ENCODE measurements at regions not wholly inside any gene's neighbourhood (a gene's known extent, or its start where the extent isn't known, plus 50 kb on each side); places are given as distances from the start of the nearest gene placed in this dataset.

DNA sequence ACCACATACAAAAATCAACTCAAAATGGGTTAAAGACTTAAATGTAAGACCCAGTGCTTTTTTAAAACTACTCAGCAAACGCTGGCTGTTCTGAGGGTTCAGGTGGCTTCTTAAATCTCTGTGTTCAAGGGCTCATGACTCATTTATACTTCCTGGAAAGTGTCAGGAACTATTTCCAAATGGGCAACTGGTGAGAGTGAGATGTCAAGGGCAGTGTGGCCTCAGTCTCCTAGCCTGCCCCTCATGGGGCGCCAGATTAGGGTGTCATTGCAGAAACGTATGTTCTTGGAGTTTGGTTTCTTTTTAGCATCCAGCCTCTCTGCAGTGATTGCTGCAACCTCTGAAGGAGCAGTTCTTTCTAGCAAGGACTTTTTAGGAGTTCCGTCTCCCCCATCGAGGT, 485.4 kb downstream of the TNS1 start:
- DNase-seq: no peak

DNA sequence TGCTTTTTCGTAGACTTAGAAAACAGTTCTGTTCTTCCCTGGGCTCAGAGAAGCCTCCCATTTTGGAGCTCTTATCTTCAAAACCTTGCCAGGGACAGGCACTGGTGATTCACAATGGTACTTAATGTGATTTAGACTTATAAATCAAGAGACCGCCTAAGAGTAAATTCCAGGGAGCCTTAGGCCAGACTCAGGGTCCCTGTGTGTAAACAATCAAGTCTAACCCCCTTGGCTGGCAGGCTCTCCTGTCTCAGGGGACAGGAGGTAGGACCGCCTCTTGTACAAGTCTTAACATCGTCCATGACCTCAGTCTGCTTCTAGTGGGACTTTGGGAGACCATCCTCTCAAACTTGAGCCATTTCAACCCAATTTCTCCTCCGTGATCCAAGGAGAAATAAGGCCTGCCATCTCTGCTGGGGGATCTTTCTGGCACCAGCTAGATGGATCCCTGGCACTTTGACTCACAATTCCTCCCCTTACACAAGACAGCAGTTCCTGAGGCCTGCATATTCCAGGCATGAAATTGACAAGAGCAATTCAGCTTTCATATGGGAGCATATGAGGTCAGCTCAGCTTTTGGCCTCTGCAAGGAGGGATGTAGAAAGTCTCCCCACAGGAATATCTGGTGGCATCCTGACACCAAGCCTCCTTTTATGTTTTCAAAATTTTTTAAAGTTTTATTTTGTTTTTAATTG, 487.0 kb downstream of the TNS1 start:
- DNase-seq: no peak

DNA sequence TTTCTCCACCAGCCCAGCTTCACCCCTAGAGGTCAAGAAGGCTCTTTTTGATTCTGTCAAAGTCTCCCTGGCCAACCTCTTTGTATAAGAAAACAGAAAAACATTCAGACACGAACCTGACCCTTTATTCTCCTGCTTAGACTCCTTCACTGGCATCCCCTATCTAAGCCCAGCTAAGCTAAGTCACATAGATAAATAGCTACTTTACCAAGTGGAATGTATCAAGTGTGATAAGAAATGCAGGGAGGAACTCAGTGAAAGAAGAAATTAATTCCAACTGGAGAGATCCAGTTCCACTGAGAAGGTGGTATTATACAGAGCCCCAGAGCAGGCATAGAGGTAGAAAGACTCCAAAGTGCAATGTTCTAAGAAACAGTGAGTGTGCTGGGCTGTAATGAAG, 489.5 kb downstream of the TNS1 start:
- DNase-seq: no peak

DNA sequence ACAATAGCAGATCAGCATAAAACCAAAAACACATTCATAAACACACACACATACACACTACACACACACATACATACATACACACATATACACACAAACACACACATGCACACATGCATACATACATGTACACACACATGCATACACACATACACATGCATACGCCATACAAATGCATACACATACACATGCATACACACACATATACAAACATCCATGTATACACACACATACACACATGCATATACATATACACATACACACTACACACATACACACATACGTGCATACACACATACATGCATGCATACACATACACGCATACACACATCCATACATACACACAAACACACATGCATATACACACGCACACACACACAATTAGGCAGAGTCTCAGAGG, 490.1 kb downstream of the TNS1 start:
- DNase-seq: no peak

DNA sequence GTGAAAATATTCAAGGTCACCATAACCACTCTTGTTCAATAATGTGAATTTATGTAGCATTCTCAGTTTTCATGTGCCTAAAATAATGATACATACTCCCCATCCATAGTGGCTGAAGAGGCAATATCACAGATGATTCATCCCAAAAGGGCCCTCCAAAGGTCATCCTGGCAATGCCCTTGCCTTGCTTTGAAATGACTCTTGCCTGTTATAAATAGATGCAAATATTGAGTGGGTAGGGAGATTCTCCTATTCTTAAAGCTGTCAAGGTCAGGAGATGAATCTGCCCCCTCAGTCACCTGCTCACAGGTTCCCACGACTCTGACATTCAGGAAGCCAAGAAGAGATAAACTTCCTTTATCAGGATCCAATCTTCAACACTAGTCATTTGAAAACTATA, 490.5 kb downstream of the TNS1 start:
- DNase-seq: no peak

DNA sequence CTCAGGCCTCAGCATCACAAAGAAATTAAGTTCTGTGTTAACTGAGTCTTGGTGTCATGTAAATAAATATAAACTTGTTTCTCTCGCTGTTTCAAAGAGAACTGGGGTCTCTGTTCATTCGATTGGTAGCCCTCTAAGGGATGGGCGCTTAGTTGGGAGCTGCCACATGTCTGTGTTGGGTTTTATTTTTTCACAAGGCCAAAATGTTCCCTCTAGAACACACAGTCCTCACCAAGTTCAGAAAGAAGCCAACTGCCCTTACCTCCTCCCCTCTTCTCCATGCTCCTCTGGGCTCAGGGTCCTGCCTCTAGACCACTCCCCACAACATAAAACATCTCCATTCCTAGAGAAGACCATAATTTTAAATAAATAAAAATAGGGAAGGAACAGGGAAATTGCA, 490.9 kb downstream of the TNS1 start:
- no peak for DNase-seq

DNA sequence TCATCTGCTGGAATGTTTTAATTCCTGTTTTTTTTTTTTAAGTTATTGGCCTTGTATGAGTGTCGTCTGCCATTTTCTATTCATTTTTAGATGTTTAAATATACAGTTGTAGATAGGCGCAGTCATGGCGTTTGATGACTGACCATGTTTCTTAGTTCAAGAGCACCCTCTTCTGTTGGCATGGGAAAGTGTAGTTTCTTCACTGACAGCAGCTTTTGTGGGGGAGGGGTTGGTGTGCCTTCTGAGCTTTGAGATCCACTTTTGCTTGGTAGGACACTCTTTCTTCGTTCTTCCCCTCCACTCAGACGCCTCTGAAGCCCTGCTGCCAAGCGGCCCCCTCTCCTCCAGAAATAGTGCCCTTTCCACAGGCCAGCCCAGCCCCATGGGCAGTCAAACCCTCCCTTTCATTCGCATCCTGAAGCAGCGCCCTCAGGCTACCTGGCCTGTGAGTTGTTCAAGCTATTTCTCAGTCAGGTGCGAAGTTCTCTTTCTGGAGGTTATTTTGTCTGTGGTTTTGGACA, 492.0 kb downstream of the TNS1 start:
- peak; percentile 31 to 43 for DNase-seq

DNA sequence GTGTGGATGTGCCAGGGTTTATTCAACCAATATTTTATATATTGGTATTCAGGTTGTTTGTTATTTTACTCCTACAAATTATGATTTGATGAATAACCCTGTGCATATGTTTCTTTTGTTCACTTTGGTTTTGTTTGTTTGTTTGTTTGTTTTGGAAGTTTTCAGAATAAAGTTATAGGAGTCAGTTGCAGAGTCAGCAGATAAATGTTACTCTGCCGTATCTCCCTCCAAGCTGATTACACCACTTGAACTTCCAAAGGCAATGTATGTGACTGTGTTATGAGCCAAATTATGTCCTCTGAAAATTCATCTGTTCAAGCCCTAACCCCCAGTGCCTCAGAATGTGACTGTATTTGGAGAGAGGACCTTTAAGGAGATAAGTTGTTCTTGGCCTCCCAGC, 497.5 kb downstream of the TNS1 start:
- DNase-seq: no peak

DNA sequence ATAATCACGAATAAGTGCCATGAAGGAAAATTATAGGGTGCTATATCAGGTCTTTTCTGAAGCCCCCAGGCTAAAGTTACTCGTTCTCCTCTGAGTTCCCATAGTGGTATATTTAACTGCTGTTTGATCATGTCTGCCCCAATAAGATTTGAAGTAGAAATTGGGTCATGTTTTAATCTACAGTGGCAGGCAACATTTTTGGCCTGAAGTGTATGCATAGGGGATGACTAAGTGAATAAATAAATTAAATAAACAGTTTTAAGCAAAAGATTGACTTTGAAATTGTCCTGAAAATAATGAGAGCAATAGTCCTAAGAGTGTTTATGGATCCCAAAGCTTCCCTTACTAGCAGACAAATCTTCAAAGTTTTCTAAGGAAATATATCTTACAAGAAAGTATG, 500.9 kb downstream of the TNS1 start:
- no peak for DNase-seq

DNA sequence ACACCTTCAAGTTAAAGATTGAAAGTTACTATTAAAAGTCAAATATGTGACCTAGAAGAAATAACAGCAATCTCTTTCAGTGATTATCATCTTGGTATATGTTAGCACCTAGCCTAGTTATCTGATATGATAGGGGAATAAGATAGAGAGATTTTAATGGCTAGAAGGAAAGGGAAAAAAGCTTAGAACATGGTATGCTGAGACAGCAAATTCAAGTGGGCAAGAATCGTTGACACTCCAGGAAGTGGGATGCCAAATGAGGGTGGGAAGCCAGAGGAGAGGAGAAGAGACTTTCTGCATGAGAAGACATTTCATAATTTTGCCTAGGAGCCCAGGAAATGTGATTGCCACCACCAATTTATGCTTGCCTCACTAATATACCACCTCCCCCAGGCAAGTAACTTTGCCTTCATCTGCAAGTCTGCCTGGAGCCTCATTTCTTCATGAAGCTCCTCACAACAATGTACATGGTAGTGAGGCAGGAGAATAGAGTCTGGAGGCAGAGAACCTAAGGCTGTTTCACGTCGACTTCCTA, 504.9 kb downstream of the TNS1 start:
- no peak for DNase-seq

DNA sequence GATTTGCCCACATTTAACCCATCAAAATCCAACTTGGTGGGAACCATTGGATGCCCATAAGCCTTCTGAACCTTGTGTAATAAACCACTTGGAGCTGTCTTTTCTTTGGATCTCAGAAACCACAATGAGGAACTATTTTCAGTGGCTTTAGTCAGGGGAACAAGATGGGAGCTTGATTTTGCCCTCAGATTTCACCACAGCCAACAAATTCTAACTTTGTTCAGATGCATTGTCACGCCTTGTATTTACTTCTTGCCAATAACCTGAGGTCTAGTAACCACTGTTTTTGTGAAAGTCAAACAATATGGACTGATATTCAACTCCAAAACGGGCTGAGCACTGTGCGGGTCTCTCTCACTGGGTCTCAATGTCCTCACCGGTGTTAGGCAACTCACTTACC, 508.2 kb downstream of the TNS1 start:
- DNase-seq: no peak

DNA sequence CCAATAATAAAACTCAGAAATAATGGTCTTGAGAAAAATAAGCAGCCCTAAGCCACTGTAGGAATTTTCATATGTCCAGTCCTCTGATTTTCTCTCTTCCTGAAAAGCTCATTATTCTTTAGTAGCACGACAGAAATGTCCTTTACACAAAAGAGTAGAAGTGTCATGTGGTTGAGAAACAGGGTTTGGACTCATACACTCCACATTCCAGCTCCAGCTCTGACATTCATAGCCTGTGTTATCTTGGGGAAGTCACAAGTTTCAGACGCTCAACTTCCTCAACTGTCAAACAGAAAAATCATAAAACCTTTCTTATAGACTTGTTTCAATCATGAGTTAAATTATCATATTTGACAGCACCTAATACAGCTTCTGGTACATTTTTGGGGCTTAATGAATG, 511.5 kb downstream of the TNS1 start:
- no peak for DNase-seq

DNA sequence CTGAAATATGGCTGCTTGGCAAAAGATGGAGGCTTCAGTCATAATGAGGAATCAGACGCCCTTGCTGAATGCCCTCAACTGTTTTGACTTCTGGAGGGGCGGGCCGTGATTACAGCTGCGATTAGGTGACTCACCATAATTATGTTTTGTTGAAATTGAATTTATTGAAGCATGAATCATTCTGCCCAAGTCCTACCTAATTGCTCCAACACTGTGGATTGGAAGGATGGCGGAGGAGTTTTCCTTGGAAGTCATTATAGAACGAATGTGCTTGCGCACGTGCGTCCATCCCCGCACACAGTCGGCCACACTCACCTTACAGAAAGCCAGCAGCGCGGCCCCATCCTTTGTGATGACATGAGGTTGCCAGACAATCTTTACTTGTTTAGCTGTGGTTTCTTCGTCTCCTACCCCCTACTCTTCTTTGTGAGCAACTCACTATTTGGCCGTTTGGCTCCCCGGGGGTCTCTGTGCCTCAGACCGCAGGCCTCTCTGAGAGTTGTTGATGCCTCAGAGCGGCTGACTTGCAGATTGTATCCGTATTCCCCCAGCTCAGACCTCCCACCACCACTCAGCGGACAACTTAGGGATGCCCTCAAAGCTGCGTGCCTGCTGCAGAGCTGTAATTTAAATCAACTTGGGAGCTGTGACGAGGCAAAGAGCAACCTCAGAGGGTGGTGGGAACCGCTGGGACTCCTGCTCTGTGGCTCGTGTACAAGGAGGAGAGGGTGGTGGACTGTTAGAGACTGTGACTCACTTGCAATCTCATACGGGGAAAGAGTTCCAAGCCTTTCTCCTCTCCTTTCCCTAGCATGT, 513.4 kb downstream of the TNS1 start:
- DNase-seq: no peak

DNA sequence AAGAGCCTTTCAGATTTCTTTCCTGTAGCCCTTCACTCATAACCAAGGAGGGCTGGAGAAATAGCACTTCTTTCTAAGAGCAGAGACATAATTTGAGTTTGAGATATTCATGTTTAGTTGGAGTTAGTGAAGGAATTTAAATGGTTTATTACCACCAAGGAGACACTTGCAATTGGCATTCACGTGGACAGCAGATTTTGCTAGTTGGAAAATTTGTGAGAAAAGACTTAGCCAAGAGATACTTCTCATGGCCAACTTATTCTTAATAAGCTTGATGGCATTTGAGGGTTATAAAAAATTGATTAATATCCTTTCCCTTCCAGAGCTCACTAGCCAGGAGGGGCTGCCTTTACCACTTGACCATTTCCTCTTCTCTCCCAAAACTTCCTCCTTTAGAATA, 518.7 kb downstream of the TNS1 start:
- no peak for DNase-seq

DNA sequence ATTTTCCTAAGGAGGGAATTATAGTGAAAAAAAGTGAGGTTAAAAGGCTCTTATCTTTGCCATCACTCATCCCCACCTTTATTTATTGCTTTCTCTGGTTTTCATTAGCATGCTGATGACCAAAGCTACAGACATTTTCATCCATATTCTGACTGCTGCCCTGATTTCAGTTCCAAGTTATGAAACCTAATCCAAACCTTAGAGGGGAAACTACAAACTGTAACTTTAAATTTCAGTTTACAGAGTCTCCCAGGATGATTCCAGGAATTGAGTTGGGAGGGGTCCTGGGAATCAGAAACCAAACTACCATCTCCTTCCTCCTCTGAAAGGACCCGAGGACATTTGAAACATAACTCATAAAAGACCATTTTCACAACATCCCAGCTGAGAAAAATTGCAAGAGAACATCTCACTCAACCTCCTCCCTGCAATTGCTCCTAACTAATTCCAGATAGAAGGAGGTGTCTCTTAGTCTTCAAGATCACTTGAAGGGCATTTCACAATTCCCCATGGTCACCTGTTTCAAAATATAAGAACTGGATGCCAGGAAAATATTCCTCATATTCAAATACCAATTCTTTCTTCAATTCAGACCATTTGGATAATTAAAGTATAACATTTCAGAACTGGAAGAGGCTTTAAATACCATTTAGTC, 520.6 kb downstream of the TNS1 start:
- DNase-seq: no peak

DNA sequence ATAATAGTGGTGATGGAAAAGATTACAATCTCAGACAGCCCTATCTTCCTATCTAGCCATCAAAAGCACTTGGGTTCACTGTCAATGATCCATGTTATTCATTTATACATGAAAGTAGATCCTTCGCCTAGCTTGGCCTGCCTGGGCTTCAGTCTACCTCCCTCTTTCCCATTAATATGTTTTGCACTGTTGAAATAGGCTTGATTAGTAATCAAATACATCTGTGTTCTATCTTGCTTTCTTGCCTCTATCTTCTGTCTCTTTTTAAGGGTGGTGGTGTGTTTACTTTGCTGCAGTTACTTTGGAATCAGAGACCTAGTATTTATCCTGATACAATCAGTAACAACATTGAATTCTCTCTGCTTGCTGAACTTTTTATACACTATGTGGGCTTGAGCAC, 521.2 kb downstream of the TNS1 start:
- DNase-seq: no peak

DNA sequence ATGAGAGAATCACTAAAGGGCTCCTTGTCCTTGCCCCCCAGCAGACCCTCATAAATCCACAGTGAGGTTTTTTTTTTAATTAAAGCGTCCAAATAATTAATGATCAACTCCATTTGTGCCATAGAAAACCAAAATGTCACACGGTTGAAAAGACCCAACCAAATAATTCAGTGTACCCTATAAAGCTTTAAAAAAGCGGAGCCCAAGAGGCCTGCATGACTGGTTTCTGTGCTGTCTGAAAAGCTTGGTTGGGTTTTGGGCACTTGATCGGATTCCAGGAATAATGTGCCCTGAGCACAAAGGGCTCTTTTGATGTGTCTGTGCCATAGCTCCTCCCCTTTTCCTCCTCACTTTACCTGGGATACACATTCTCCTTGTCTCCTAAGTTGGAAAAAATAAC, 523.2 kb downstream of the TNS1 start:
- no peak for DNase-seq

DNA sequence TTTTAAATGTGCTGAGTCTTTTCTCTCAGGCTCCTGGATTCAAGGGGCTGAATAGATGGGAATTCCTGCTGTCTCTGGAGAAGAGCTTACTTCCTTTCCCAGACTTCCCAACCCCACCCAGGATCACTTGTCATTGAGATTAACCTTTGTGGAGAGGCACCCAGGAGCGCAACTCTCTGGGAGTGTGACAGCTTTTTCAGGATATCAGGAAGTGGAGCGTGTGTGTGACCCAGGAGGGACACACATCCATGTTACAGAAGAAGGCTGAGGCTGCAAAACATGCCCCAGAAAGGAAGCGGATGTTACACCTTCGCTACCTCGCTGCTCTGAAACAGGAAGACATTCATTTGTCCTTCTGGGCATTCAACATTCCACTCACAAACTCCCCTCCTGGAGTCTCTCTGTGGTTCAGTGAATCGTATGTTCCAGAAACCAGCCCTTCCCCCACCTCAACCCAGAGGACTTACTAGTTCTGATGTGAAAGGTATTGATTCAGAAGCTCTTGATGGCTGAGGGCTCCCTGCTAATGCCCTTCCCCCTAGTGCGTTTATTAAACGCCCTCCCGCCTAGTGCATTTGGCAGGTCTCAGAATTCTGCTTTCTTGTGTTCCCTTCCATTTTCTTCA, 523.9 kb downstream of the TNS1 start:
- DNase-seq: no peak

DNA sequence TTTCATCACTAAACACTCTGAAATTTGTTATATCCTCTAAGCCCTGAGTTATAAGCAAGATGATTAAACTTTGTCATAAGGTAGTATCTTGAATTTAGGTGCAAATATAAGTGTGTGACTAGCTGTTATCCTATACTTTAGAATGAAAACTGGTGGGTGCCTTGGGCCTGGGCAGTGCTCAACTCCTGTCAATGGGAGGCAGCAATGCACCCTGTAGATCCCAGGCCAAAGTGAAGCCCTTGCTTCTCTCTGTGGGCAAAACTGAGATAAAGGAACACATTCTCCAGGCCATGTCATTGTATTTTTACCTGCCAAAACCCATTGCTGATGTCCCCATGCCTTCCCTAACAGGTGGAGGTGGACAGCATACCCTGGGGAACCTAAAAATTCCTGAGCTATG, 525.2 kb downstream of the TNS1 start:
- no peak for DNase-seq

DNA sequence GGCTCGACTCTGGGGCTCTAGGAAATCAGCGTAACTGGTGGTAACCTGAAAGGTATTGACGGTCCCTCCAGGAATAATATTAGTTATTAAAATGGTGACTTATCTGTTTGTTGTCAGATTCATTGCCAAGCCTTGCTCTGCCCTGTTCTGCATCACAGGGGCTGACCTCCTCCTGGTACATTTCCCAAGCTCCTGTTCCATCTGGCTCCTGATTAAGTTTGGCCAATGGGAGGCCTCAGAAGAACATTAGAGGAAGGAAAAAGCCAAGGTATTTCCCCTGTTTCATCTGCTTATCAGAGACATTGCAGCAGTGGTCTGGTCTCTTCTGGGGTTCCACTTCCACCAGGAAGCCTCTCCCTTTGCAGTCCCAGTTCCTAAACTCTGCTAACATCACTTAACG, 527.0 kb downstream of the TNS1 start:
- no peak for DNase-seq

DNA sequence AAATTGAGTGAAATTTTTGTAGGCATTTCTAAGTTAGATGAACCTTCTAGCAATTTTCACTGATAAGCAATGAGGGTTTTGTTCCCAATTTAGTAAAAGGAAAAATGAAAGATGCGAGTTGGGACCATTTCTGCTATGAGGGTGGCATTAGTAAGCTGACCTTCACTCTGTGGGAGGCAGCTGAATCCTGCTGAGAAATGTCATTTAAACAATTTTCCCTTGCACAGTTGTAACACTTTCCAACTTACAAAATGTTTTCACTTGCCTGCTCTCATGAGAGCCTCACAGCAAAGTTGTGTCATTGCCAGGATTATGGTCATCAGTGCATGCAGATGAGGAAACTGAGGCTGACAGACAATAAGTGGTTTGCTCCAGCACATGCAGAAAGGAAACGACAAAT, 527.7 kb downstream of the TNS1 start:
- no peak for DNase-seq

DNA sequence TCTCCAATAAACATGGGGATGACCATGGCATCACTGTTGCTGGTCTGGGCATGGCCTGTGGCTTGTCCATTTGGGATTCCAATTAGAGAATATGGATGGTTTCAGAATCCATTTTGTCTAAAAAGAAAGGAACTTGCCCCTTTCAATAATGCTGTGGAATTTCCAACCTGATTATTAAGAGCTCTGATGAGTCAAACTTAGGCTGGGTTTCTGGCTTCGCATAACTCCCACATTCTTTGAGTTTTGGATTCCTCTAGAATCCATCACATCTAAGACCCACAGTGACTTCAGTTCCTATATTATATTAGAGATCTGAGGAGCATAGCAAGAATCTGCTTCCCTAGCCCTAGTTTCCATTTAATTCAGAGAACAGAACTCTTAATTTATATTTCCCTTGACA, 531.5 kb downstream of the TNS1 start:
- DNase-seq: no peak

DNA sequence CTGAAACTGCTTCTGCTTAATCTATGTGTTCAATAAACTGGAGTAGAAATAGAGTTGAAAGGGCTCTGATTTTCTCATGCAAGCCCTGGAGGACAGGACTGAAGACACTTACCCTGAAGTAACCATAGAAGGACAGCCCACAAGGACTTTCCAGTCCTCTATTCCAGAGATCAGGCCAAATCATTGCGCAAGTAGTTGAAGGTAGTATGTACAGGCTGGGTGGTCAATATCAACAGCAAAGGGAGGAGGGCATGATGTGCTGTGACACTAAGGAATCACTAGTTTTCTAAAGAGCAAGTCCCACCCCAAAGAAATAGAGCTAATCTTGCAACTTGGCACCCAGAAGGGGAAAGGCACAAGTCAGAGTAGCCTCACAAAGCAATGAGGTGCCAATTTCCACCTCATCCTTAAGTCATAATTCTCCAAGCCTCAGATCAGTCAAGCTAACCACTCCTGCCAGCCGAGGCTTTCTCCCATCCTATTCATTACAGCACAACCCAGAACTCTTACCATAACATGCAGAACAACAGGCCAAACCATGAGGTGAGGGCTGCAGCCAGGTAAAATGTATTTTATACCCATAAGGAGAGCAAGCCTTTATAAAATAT, 533.5 kb downstream of the TNS1 start:
- no peak for DNase-seq
